GM06990 (cell line): ENCODE measurements at regions not wholly inside any gene's neighbourhood (a gene's known extent, or its start where the extent isn't known, plus 50 kb on each side); places are given as distances from the start of the nearest gene placed in this dataset.

Source experiments
- DNase-seq: peaks from one replicate; pipeline ENCODE4 v3.0.0-alpha.2; 2011; ENCODE audit not compliant: insufficient read length; ENCODE audit errors: extremely low read depth
- H3K27me3 ChIP-seq: replicated peaks from 2 replicates; pipeline ENCODE4 v1.6.0; 2011; ENCODE audit warnings: low read length; ENCODE audit not compliant: control insufficient read depth, insufficient read depth
- H3K36me3 ChIP-seq: 2 replicates; pipeline ENCODE4 v1.5.1; 2011; ENCODE audit warnings: low read length; ENCODE audit not compliant: control insufficient read depth, insufficient read depth
- H3K4me3 ChIP-seq: replicated peaks from 2 replicates; pipeline ENCODE4 v1.5.1; 2011; ENCODE audit warnings: low read depth, mild to moderate bottlenecking, control low read depth, low read length
- TF ChIP-seq, protein P1 (sequence below): IDR thresholded peaks from 2 replicates; pipeline ENCODE4 v1.5.1; 2011; ENCODE audit warnings: low read length, control low read depth, mild to moderate bottlenecking, inconsistent platforms; ENCODE audit not compliant: insufficient read depth, poor library complexity, severe bottlenecking

GRCh38 chr9:99296291-99296951, 74.3 kb downstream of the SEC61B start:
- H3K27me3 ChIP-seq = no peaks in the 10 kb centered on the region
- TF ChIP-seq, protein P1, sequence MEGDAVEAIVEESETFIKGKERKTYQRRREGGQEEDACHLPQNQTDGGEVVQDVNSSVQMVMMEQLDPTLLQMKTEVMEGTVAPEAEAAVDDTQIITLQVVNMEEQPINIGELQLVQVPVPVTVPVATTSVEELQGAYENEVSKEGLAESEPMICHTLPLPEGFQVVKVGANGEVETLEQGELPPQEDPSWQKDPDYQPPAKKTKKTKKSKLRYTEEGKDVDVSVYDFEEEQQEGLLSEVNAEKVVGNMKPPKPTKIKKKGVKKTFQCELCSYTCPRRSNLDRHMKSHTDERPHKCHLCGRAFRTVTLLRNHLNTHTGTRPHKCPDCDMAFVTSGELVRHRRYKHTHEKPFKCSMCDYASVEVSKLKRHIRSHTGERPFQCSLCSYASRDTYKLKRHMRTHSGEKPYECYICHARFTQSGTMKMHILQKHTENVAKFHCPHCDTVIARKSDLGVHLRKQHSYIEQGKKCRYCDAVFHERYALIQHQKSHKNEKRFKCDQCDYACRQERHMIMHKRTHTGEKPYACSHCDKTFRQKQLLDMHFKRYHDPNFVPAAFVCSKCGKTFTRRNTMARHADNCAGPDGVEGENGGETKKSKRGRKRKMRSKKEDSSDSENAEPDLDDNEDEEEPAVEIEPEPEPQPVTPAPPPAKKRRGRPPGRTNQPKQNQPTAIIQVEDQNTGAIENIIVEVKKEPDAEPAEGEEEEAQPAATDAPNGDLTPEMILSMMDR = no peak
- peak; percentile 63 for DNase-seq
- H3K36me3 ChIP-seq = no peaks in the 10 kb centered on the region
- H3K4me3 ChIP-seq = no peak overlapping the region

- no peak for DNase-seq
- no peak overlapping the region for H3K4me3 ChIP-seq
- TF ChIP-seq, protein P1 = no peak
- H3K36me3 ChIP-seq = no peaks in the 10 kb centered on the region
- no peaks in the 10 kb centered on the region for H3K27me3 ChIP-seq
Measured at GRCh38 chr9:99298614-99299013, 76.5 kb downstream of the SEC61B start.

GRCh38 chr9:99299211-99300102, 77.4 kb downstream of the SEC61B start:
- no peak for DNase-seq
- TF ChIP-seq, protein P1 = no peak
- H3K4me3 ChIP-seq = no peak overlapping the region

GRCh38 chr9:99300103-99300439, 78.0 kb downstream of the SEC61B start:
- Histone ChIP-seq H3K4me3 (no peak overlapping the region), H3K36me3 (no peaks in the 10 kb centered on the region), H3K27me3 (no peaks in the 10 kb centered on the region)
- TF ChIP-seq, protein P1 = no peak
- no peak for DNase-seq

More at GRCh38 chr9:99299211-99300102, 77.4 kb downstream of the SEC61B start:
- Histone ChIP-seq H3K36me3 (no peaks in the 10 kb centered on the region), H3K27me3 (no peaks in the 10 kb centered on the region)

GRCh38 chr9:99300603-99301002, 78.5 kb downstream of the SEC61B start:
- no peak overlapping the region for H3K4me3 ChIP-seq
- TF ChIP-seq, protein P1 = no peak
- DNase-seq = no peak
- H3K27me3 ChIP-seq = no peaks in the 10 kb centered on the region
- H3K36me3 ChIP-seq = no peaks in the 10 kb centered on the region
